Ascending aorta (tissue), 2 donors: ENCODE measurements at regions not wholly inside any gene's neighbourhood (a gene's known extent, or its start where the extent isn't known, plus 50 kb on each side); places are given as distances from the start of the nearest gene placed in this dataset.

ENCODE experiments used
- DNase-seq, 2 donors: peaks; one replicate each; pipeline ENCODE4 v3.0.0-alpha.2; 2019; ENCODE audit warnings: low spot score in 2 of 2
- H3K27ac ChIP-seq, 2 donors: fragments of 200-600 bp; sonication (generic); one replicate each; pipeline ENCODE4 v1.5.1; 2016 to 2017; ENCODE audit warnings: mild to moderate bottlenecking in 1 of 2
- H3K27me3 ChIP-seq: fragments of 200-600 bp; sonication (generic); one replicate; pipeline ENCODE4 v1.5.1; 2017
- H3K36me3 ChIP-seq, 2 donors: fragments of 200-600 bp; sonication (generic); one replicate each; pipeline ENCODE4 v1.5.1; 2016
- H3K4me1 ChIP-seq, 2 donors: fragments of 200-600 bp; sonication (generic); one replicate each; pipeline ENCODE4 v1.5.1; 2016 to 2017; ENCODE audit warnings: mild to moderate bottlenecking in 1 of 2
- H3K4me3 ChIP-seq, 2 donors: fragments of 200-600 bp; sonication (generic); one replicate each; pipeline ENCODE4 v1.5.1; 2016 to 2017; ENCODE audit warnings: mild to moderate bottlenecking in 1 of 2
- H3K9me3 ChIP-seq, 2 donors: fragments of 200-600 bp; sonication (generic); one replicate each; pipeline ENCODE4 v1.5.1; 2016
- CTCF ChIP-seq, 3 experiments: fragments of 200-600 bp in 2 of 3; fragments of 450-650 bp in 1 of 3; sonication (generic) in 2 of 3; IDR thresholded peaks; one replicate each; pipeline ENCODE4 v1.5.1; 2016 to 2019; ENCODE audit warnings: antibody characterized with exemption in 3 of 3, mild to moderate bottlenecking in 1 of 3, moderate library complexity in 1 of 3
- intact Hi-C: fragments of 100-400 bp; cut with DNase I; formaldehyde crosslinking; loops from one replicate; pipeline ENCODE4 v1.15.1; 2023

GRCh38 chr1:163664671-163665335 is 343.0 kb downstream of the NUF2 start:
- no peaks in the 10 kb centered on the region for H3K36me3 ChIP-seq
- H3K4me1 ChIP-seq: no peaks in the 10 kb centered on the region
- no peak for DNase-seq
- no peak overlapping the region for H3K4me3 ChIP-seq
- no peak overlapping the region for H3K27ac ChIP-seq
- intact Hi-C loops: no loop called here
- no peak for TF ChIP-seq CTCF (IDR thresholded peaks at IDR 0.05)
- no peaks in the 10 kb centered on the region for H3K27me3 ChIP-seq
- no peaks in the 10 kb centered on the region for H3K9me3 ChIP-seq

- TF ChIP-seq CTCF (IDR thresholded peaks at IDR 0.05): no peak
- Histone ChIP-seq H3K27ac (no peak overlapping the region), H3K36me3 (no peaks in the 10 kb centered on the region), H3K9me3 (no peaks in the 10 kb centered on the region), H3K4me1 (no peaks in the 10 kb centered on the region), H3K4me3 (no peak overlapping the region), H3K27me3 (no peaks in the 10 kb centered on the region)
- no peak for DNase-seq
- intact Hi-C loops: no loop called here
Measured at GRCh38 chr1:163668472-163668871, 346.7 kb downstream of the NUF2 start.

GRCh38 chr1:163670989-163671757 is 349.4 kb downstream of the NUF2 start:
- Histone ChIP-seq H3K4me3 (no peak overlapping the region), H3K27ac (no peak overlapping the region), H3K4me1 (no peaks in the 10 kb centered on the region), H3K9me3 (no peaks in the 10 kb centered on the region), H3K27me3 (no peaks in the 10 kb centered on the region), H3K36me3 (no peaks in the 10 kb centered on the region)
- DNase-seq: no peak
- intact Hi-C loops: no loop called here
- TF ChIP-seq CTCF (IDR thresholded peaks at IDR 0.05): no peak

- TF ChIP-seq CTCF (IDR thresholded peaks at IDR 0.05): no peak
- DNase-seq: no peak
- no peak overlapping the region for H3K4me3 ChIP-seq
- H3K9me3 ChIP-seq: no peaks in the 10 kb centered on the region
- H3K27ac ChIP-seq: no peak overlapping the region
- intact Hi-C loops: no loop called here
- H3K4me1 ChIP-seq: no peaks in the 10 kb centered on the region
- H3K27me3 ChIP-seq: no peaks in the 10 kb centered on the region
- no peaks in the 10 kb centered on the region for H3K36me3 ChIP-seq
Measured at GRCh38 chr1:163672976-163673758, 351.4 kb downstream of the NUF2 start.

GRCh38 chr1:163673759-163674151 is 352.0 kb downstream of the NUF2 start:
- H3K4me1 ChIP-seq: no peaks in the 10 kb centered on the region
- no peaks in the 10 kb centered on the region for H3K27me3 ChIP-seq
- no peaks in the 10 kb centered on the region for H3K36me3 ChIP-seq
- H3K4me3 ChIP-seq: no peak overlapping the region
- intact Hi-C loops: no loop called here
- no peak for TF ChIP-seq CTCF (IDR thresholded peaks at IDR 0.05)
- H3K9me3 ChIP-seq: peaks cover 0 to under 1% of the 10 kb centered on the region in 2 donors
- DNase-seq: no peak
- no peak overlapping the region for H3K27ac ChIP-seq
